WERI-Rb-1 (cell line): ENCODE measurements at regions not wholly inside any gene's neighbourhood (a gene's known extent, or its start where the extent isn't known, plus 50 kb on each side); places are given as distances from the start of the nearest gene placed in this dataset.

Source experiments
- DNase-seq: peaks from one replicate; pipeline ENCODE4 v3.0.0-alpha.2; 2020
- H3K27ac ChIP-seq: fragments of 250-450 bp; sonication (Bioruptor Pico); 2 replicates; pipeline ENCODE4 v1.5.1; 2020; ENCODE audit warnings: mild to moderate bottlenecking, moderate library complexity
- H3K27me3 ChIP-seq: fragments of 250-450 bp; sonication (Bioruptor Pico); 2 replicates; pipeline ENCODE4 v1.5.1; 2021; ENCODE audit warnings: mild to moderate bottlenecking, low read depth, moderate library complexity; ENCODE audit not compliant: insufficient read depth, severe bottlenecking
- H3K36me3 ChIP-seq: fragments of 250-450 bp; sonication (Bioruptor Pico); 2 replicates; pipeline ENCODE4 v1.5.1; 2020; ENCODE audit warnings: mild to moderate bottlenecking, moderate library complexity
- H3K4me3 ChIP-seq: 2 replicates; pipeline ENCODE4 v1.5.1; 2011; ENCODE audit warnings: low read depth, mild to moderate bottlenecking, control low read depth, low read length
- H3K9me3 ChIP-seq: fragments of 250-450 bp; sonication (Bioruptor Pico); 2 replicates; pipeline ENCODE4 v1.5.1; 2021; ENCODE audit warnings: mild to moderate bottlenecking, moderate library complexity; ENCODE audit not compliant: severe bottlenecking
- CTCF ChIP-seq: IDR thresholded peaks from 2 replicates; pipeline ENCODE4 v1.5.1; 2011; ENCODE audit warnings: low read depth, mild to moderate bottlenecking, control low read depth, inconsistent platforms, low read length

DNA sequence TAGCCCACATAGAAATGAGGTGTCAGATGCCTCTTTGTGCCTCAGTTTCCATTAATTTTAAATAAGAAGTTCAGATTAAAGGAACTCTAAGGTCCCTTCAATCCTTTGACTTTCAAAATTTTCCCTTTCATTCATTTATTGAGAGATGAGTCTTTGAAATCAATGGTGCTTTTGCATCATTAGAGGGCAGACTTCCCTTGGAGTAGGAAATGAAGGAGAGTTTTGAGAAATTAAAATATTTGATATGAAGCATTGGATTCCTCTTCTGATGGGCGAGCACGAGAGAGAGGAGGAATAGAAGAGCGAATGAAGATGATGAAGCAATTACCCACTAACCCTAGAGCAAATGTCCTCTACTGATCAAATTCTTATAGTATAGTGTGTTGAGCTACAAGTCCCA is 105.7 kb downstream of the EDN1 start:
- Histone ChIP-seq H3K27me3 (no peaks in the 10 kb centered on the region), H3K36me3 (no peaks in the 10 kb centered on the region), H3K4me3 (no peak overlapping the region), H3K27ac (no peak overlapping the region), H3K9me3 (no peaks in the 10 kb centered on the region)
- DNase-seq, result no peak
- no peak for TF ChIP-seq CTCF

- no peak for TF ChIP-seq CTCF
- Histone ChIP-seq H3K36me3 (no peaks in the 10 kb centered on the region), H3K4me3 (no peak overlapping the region), H3K27me3 (no peaks in the 10 kb centered on the region), H3K27ac (no peak overlapping the region), H3K9me3 (no peaks in the 10 kb centered on the region)
- no peak for DNase-seq
These were observed 111.0 kb downstream of the EDN1 start for GRCh38 chr6:12401200-12401599.

- Histone ChIP-seq H3K27ac (no peak overlapping the region), H3K36me3 (no peaks in the 10 kb centered on the region), H3K4me3 (no peak overlapping the region), H3K9me3 (no peaks in the 10 kb centered on the region), H3K27me3 (no peaks in the 10 kb centered on the region)
- no peak for DNase-seq
- no peak for TF ChIP-seq CTCF
These were observed 113.2 kb downstream of the EDN1 start for GRCh38 chr6:12403201-12403826.

GRCh38 chr6:12403947-12404647 is 113.9 kb downstream of the EDN1 start:
- no peak for TF ChIP-seq CTCF
- Histone ChIP-seq H3K4me3 (no peak overlapping the region), H3K36me3 (no peaks in the 10 kb centered on the region)

GRCh38 chr6:12404651-12405050 is 114.5 kb downstream of the EDN1 start:
- TF ChIP-seq CTCF, result no peak
- Histone ChIP-seq H3K27me3 (no peaks in the 10 kb centered on the region), H3K36me3 (no peaks in the 10 kb centered on the region), H3K4me3 (no peak overlapping the region), H3K27ac (no peak overlapping the region), H3K9me3 (no peaks in the 10 kb centered on the region)
- no peak for DNase-seq

More at GRCh38 chr6:12403947-12404647, 113.9 kb downstream of the EDN1 start:
- Histone ChIP-seq H3K9me3 (no peaks in the 10 kb centered on the region), H3K27me3 (no peaks in the 10 kb centered on the region), H3K27ac (no peak overlapping the region)
- no peak for DNase-seq

DNA sequence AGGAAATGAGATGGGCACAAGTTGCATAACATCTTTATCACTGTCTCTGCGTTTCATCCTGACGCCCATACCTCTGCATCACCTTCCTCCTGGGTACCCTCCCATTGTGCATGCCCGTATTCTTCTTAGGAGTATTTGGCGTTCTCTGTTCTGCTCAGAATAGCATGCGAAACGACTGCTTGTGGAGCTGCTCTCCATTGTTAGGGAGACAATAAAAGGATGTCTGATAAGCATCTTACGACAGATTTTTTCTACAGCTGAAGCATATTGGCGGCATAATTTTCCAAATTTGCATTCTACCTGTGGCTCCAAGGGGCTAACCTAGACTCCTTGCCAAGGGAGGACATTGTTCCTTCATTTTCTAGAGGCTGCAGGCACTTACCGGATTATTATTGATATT is 118.6 kb downstream of the EDN1 start:
- DNase-seq, result no peak
- TF ChIP-seq CTCF, result no peak
- H3K27me3 ChIP-seq, result no peaks in the 10 kb centered on the region
- no peaks in the 10 kb centered on the region for H3K36me3 ChIP-seq
- no peak overlapping the region for H3K4me3 ChIP-seq
- H3K9me3 ChIP-seq, result no peaks in the 10 kb centered on the region
- no peak overlapping the region for H3K27ac ChIP-seq
